ENCODE measurements at regions not wholly inside any gene's neighbourhood (a gene's known extent, or its start where the extent isn't known, plus 50 kb on each side); places are given as distances from the start of the nearest gene placed in this dataset.

DNA sequence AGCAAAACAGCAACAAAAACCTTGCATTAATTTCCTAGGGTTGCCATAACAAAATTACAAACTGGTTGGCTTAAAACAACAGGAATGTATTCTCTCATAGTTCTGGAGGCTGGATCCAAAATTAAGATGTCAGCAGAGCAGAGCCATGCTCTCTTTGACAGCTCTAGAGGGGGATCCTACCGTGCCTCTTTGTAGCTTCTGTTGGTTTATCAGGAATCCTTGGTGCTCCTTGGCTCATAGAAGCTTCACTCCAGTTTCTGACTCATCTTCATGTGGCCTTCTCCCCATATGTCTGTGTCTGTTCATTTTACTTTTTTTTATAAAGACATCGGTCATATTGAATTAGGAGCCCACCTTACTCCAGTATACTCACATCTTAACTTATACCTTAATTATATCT lies 90.5 kb upstream of the POU2AF2 start:
- H3K9me3 ChIP-seq (replicated peaks in 1 of 11): no peaks in the 10 kb centered on the region
- no peaks in the 10 kb centered on the region for H3K36me3 ChIP-seq
- no peak overlapping the region for H3K4me2 ChIP-seq
- peaks cover 0 to 10% (median 0%) of the 10 kb centered on the region in 10 experiments; a peak in 4 of 20 replicates for H3K4me1 ChIP-seq
- no peak for TF ChIP-seq Cebpa-rat (IDR thresholded peaks at IDR 0.05)
- no peaks in the 10 kb centered on the region for H3K27me3 ChIP-seq
- no peak overlapping the region for H3K27ac ChIP-seq
- H4K20me1 ChIP-seq: no peaks in the 10 kb centered on the region
- no peak overlapping the region for H3K9ac ChIP-seq
- no peak overlapping the region for H3K4me3 ChIP-seq

DNA sequence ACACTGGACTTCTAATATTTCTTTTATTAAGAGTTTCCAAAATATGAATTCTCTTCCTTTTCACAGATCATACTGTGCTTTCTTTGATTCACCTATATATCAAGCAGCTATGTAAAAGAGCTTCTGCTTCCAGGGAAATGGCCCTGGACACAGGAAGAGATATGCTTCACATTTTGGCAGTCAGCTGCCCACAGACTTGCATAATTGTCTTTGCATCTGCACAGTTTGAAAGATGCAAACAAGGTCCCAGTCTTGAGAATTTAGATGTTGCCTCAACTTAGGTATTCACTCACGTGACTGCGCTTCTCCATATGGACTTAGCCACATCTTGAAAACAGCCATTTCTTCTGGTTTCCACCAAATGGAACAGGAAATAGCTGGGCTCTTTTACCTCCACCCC lies 92.3 kb upstream of the POU2AF2 start:
- H3K4me1 ChIP-seq: peaks cover 0 to 29% (median 10%) of the 10 kb centered on the region in 10 experiments; a peak in 12 of 20 replicates

DNA sequence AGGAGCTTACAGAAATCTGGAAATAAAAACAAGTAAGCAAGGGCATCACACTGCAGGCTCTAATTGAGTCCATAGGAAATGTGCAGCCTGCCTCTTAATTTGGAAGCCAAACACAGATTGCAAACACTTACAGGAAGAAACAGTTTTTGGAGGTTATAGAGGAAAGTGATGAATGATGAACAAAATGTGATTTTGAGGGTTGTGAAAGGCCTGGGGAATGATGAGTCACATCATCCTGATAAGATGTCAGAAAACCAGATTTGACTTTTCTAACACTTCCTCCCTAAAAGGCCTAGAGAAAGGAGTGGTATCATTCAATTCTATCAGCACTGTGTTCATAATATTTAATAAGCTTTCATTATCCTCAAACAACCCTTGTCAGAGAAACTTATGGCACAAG lies 96.6 kb upstream of the POU2AF2 start:
- Histone ChIP-seq H3K4me3 (no peak overlapping the region), H3K9ac (peak overlapping the region in 2 of 11 experiments; percentile 16 to 37; a peak in 3 of 22 replicates), H3K27ac (peak overlapping the region in 4 of 11 experiments; percentile 38 to 66 (median 56); a peak in 7 of 22 replicates), H4K20me1 (no peaks in the 10 kb centered on the region), H3K9me3 (replicated peaks in 1 of 11) (no peaks in the 10 kb centered on the region), H3K36me3 (no peaks in the 10 kb centered on the region), H3K27me3 (no peaks in the 10 kb centered on the region), H3K4me1 (peaks cover 0 to 35% (median 11%) of the 10 kb centered on the region in 10 experiments; a peak in 12 of 20 replicates), H3K4me2 (peak overlapping the region in 7 of 11 experiments; percentile 17 to 72 (median 57); a peak in 14 of 22 replicates)
- TF ChIP-seq Cebpa-rat (IDR thresholded peaks at IDR 0.05): no peak

More for the DNA sequence above, 92.3 kb upstream of the POU2AF2 start:
- Histone ChIP-seq H3K4me3 (no peak overlapping the region), H3K9ac (no peak overlapping the region), H4K20me1 (no peaks in the 10 kb centered on the region), H3K27ac (no peak overlapping the region), H3K4me2 (peak overlapping the region in 3 of 11 experiments; percentile 10 to 13 (median 12); a peak in 3 of 22 replicates), H3K36me3 (no peaks in the 10 kb centered on the region), H3K27me3 (no peaks in the 10 kb centered on the region), H3K9me3 (replicated peaks in 1 of 11) (no peaks in the 10 kb centered on the region)
- TF ChIP-seq Cebpa-rat (IDR thresholded peaks at IDR 0.05): no peak

DNA sequence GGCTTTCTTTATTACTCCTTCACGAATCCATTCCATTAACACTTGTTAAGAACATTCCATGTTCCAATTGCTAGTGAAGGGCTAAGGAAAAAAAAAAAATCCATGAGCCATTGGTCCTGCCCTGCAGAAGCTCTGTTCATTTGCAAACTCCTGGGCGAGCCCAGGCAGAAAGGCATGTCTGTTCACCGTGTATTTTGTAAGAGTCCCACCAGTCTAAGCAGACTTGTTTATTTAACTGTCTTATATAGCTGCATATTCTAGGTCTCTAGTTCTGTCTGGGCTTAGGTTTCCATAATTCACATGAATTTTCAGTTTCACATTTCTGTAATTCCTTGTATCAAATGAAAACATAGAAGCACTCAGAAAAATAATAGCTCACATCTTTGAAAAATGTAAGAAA lies 97.4 kb upstream of the POU2AF2 start:
- H3K27me3 ChIP-seq: no peaks in the 10 kb centered on the region
- H3K4me1 ChIP-seq: peaks cover 0 to 30% (median 11%) of the 10 kb centered on the region in 10 experiments; a peak in 12 of 20 replicates
- H3K9ac ChIP-seq: no peak overlapping the region
- no peaks in the 10 kb centered on the region for H3K36me3 ChIP-seq
- no peak overlapping the region for H3K4me3 ChIP-seq
- no peaks in the 10 kb centered on the region for H4K20me1 ChIP-seq
- no peak for TF ChIP-seq Cebpa-rat (IDR thresholded peaks at IDR 0.05)
- H3K9me3 ChIP-seq (replicated peaks in 1 of 11): no peaks in the 10 kb centered on the region
- peak overlapping the region in 5 of 11 experiments; percentile 30 to 72 (median 57); a peak in 9 of 22 replicates for H3K4me2 ChIP-seq
- peak overlapping the region in 3 of 11 experiments; percentile 38 to 66 (median 58); a peak in 5 of 22 replicates for H3K27ac ChIP-seq

- Histone ChIP-seq H3K4me3 (no peak overlapping the region), H4K20me1 (no peaks in the 10 kb centered on the region), H3K9ac (no peak overlapping the region), H3K27me3 (no peaks in the 10 kb centered on the region), H3K27ac (no peak overlapping the region), H3K36me3 (no peaks in the 10 kb centered on the region), H3K4me1 (no peaks in the 10 kb centered on the region), H3K4me2 (no peak overlapping the region), H3K9me3 (replicated peaks in 1 of 11) (peaks cover 0 to under 1% (median 0%) of the 10 kb centered on the region in 11 experiments; a peak in 2 of 22 replicates)
- no peak for TF ChIP-seq Cebpa-rat (IDR thresholded peaks at IDR 0.05)
Observed at GRCh38 chr11:111137846-111138245, 107.7 kb upstream of the POU2AF2 start.

- H3K4me3 ChIP-seq: no peak overlapping the region
- H3K4me1 ChIP-seq: no peaks in the 10 kb centered on the region
- no peaks in the 10 kb centered on the region for H3K36me3 ChIP-seq
- no peaks in the 10 kb centered on the region for H4K20me1 ChIP-seq
- no peaks in the 10 kb centered on the region for H3K27me3 ChIP-seq
- no peak overlapping the region for H3K27ac ChIP-seq
- H3K9ac ChIP-seq: no peak overlapping the region
- TF ChIP-seq Cebpa-rat (IDR thresholded peaks at IDR 0.05): no peak
- H3K9me3 ChIP-seq (replicated peaks in 1 of 11): peaks cover 0 to 12% (median 6%) of the 10 kb centered on the region in 11 experiments; a peak in 8 of 22 replicates
- no peak overlapping the region for H3K4me2 ChIP-seq
Observed at GRCh38 chr11:111135778-111136570, 109.6 kb upstream of the POU2AF2 start.

DNA sequence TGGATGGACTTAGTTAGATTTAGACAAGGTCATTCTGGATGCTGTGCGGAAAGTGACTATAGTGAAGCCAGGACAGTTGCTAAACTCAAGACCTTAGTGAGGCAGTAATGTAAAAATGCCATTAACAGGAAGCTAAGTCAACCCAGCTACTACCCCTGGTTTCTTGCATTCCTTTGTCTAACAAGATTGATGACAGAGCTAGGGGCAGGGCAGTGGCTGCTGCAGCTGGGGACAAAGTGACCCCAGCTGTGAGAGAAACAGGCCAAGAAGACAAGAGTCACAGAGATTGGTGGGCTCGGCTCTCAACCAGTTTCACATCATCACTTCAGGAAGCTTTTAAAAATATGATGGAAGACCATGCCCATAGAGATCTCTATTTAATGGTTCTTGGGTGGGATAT lies 110.4 kb upstream of the POU2AF2 start:
- no peak for TF ChIP-seq Cebpa-rat (IDR thresholded peaks at IDR 0.05)
- Histone ChIP-seq H3K27me3 (no peaks in the 10 kb centered on the region), H3K4me2 (no peak overlapping the region), H3K27ac (no peak overlapping the region), H3K4me1 (no peaks in the 10 kb centered on the region), H4K20me1 (no peaks in the 10 kb centered on the region), H3K4me3 (no peak overlapping the region), H3K9me3 (replicated peaks in 1 of 11) (peaks cover 0 to 12% (median 6%) of the 10 kb centered on the region in 11 experiments; a peak in 8 of 22 replicates), H3K9ac (no peak overlapping the region), H3K36me3 (no peaks in the 10 kb centered on the region)

GRCh38 chr11:111128076-111128870 lies 117.3 kb upstream of the POU2AF2 start:
- TF ChIP-seq Cebpa-rat (IDR thresholded peaks at IDR 0.05): no peak
- H3K4me1 ChIP-seq: no peaks in the 10 kb centered on the region
- H3K36me3 ChIP-seq: no peaks in the 10 kb centered on the region
- H3K9me3 ChIP-seq (replicated peaks in 1 of 11): peaks cover 0 to 12% (median 6%) of the 10 kb centered on the region in 11 experiments; a peak in 8 of 22 replicates
- no peaks in the 10 kb centered on the region for H4K20me1 ChIP-seq
- H3K27ac ChIP-seq: no peak overlapping the region
- no peak overlapping the region for H3K9ac ChIP-seq
- no peak overlapping the region for H3K4me3 ChIP-seq
- H3K4me2 ChIP-seq: no peak overlapping the region
- H3K27me3 ChIP-seq: no peaks in the 10 kb centered on the region

- no peaks in the 10 kb centered on the region for H3K4me1 ChIP-seq
- H3K9ac ChIP-seq: no peak overlapping the region
- H3K4me2 ChIP-seq: no peak overlapping the region
- no peak overlapping the region for H3K4me3 ChIP-seq
- H3K27ac ChIP-seq: no peak overlapping the region
- no peaks in the 10 kb centered on the region for H3K27me3 ChIP-seq
- H3K9me3 ChIP-seq (replicated peaks in 1 of 11): no peaks in the 10 kb centered on the region
- no peak for TF ChIP-seq Cebpa-rat (IDR thresholded peaks at IDR 0.05)
- no peaks in the 10 kb centered on the region for H4K20me1 ChIP-seq
- H3K36me3 ChIP-seq: no peaks in the 10 kb centered on the region
Observed at GRCh38 chr11:111124724-111125123, 120.8 kb upstream of the POU2AF2 start.

Data from BLaER1 treated with 17β-estradiol and CSF1 and Interleukin-3, amounts not matched to agents 10 nM and 100 nM (cell line).